DMS114 treated with DMSO at 0.1 percent for 48 hours (cell line): ENCODE measurements at regions not wholly inside any gene's neighbourhood (a gene's known extent, or its start where the extent isn't known, plus 50 kb on each side); places are given as distances from the start of the nearest gene placed in this dataset.

Experiments
- DNase-seq: peaks from one replicate; lab custom pipeline; 2025; ENCODE audit not compliant: unreplicated experiment; lab: John Stamatoyannopoulos, UW

- DNase-seq = no peak
These were observed 1226.1 kb upstream of the NRXN1 start for GRCh38 chr2:52258038-52258437.

- no peak for DNase-seq
These were observed 1221.6 kb upstream of the NRXN1 start for GRCh38 chr2:52253416-52253980.

DNA sequence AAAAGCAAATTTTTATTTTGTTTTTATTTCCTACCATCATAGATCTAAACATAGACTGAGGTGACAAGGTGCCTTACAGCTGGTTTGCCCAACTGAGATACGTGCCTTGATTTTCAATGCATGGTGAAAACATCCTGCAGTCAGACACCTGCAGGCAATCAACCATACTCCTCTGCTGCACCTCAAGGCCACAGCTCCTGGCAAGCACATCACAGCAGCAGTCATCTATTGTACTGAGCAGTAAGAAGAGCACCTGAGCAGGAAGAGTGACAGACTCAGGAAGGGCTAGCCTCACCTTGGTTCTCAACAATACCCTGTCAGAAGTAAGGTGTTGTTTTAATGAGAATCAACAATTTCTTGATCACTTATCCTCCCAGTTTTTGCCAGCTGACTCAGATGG is 1206.8 kb upstream of the NRXN1 start:
- DNase-seq = no peak

- no peak for DNase-seq
These were observed 1190.2 kb upstream of the NRXN1 start for GRCh38 chr2:52222128-52222527.

GRCh38 chr2:52220393-52220792 is 1188.5 kb upstream of the NRXN1 start:
- DNase-seq = no peak

DNA sequence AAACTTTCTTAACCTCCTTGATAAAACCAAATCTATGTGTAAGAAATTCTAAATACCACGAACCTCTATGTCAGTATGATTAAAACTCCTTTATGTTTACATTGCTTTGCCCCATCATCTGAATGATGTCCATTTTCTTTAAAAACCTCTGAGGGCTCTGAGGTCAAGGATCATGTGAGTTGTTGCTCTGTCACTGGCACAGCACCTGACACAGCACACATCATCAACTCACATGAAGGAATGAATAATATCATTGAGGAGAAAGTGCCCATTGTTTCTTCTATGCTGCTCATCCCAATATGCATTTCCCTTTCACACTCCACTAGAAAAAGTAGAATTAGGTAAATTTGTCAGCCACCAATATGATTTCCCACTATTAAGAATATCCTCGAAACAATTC is 1178.7 kb upstream of the NRXN1 start:
- DNase-seq = no peak

- no peak for DNase-seq
These were observed 1178.2 kb upstream of the NRXN1 start for GRCh38 chr2:52210161-52210560.

- DNase-seq = no peak
These were observed 1162.4 kb upstream of the NRXN1 start for GRCh38 chr2:52194342-52194741.

- no peak for DNase-seq
These were observed 1161.9 kb upstream of the NRXN1 start for GRCh38 chr2:52193804-52194203.

- DNase-seq = no peak
These were observed 1160.7 kb upstream of the NRXN1 start for GRCh38 chr2:52192656-52193055.

- DNase-seq = no peak
These were observed 1149.1 kb upstream of the NRXN1 start for GRCh38 chr2:52181080-52181479.

- no peak for DNase-seq
These were observed 1146.9 kb upstream of the NRXN1 start for GRCh38 chr2:52178845-52179244.

GRCh38 chr2:52145005-52145404 is 1113.1 kb upstream of the NRXN1 start:
- DNase-seq = no peak

- no peak for DNase-seq
These were observed 1112.7 kb upstream of the NRXN1 start for GRCh38 chr2:52144590-52144989.

- no peak for DNase-seq
These were observed 1109.1 kb upstream of the NRXN1 start for GRCh38 chr2:52141076-52141475.

DNA sequence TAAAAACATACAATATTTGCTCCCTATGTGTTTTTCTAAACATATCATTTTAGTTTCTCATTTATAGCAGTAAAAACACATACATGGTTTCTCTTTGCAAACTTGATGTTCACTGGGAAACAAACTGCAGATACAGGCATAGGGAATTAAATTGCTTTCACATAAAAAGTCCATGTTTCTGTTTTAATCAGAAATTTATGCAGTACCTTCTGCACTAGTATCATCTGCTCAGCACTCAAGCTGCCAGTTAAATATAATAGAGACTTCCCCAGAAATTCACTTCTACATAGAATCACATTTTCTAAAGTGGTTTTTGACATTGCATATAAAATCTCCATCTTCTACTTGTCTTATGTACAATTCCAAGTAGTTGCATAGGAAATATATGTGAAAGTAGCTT is 1107.3 kb upstream of the NRXN1 start:
- no peak for DNase-seq

DNA sequence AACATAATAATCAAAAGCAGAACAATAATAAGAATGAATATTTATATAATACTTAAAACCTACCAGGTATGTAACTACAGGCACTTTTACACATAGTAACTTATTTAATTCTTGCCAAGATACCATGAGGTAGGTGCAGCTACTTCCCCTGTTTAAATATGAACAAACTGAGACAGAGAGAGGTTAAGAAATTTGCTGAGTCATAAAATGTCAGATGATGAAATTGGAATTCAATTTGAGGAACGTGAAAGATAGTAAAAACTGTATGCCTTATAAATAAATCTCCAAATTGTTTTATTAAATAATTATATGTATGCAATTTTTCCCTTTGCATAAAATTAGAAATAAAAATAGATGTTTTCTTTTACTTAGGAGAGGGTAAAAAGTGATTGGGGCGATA is 1103.3 kb upstream of the NRXN1 start:
- no peak for DNase-seq

GRCh38 chr2:52128081-52128480 is 1096.1 kb upstream of the NRXN1 start:
- no peak for DNase-seq

- DNase-seq = no peak
These were observed 1095.6 kb upstream of the NRXN1 start for GRCh38 chr2:52127527-52127926.

- no peak for DNase-seq
These were observed 1085.4 kb upstream of the NRXN1 start for GRCh38 chr2:52117299-52117698.

DNA sequence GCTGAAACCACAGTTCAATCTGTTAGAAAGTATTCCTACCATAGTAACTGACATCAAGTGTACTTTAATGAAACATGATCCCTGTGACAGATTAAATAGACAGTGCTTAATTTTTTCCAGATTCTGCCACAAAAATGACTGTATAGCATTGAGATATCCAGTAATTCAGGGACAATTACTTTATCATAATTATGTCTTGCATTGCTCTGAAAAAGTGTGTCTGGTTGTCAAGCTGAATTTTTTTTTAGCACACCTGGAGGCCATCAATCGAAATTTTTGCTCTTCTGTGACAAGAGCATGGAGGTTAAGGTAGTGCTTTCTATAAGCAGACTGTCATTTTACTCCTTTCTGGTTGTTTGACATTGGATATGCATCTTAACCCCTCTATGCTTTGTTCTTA is 1083.8 kb upstream of the NRXN1 start:
- no peak for DNase-seq

- no peak for DNase-seq
These were observed 1081.4 kb upstream of the NRXN1 start for GRCh38 chr2:52113338-52113737.

DNA sequence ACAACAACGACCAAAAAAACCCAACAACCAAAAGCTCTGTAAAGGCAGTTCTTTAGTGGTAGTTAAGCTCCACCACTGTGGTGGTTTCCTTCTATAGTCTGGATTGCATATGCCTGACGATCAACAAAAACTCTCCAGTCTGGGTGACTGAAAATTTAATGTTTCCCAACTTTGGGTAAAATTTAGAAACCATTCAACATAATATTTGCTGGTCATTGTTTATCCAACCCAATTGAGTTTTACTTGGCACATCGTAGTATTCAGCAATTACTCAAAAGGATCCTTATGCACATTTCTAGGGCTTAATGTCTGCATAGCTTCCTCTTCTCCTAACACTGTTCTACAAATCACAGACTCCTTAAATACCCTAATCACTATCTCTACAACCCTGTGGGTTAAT is 1080.2 kb upstream of the NRXN1 start:
- DNase-seq = no peak

DNA sequence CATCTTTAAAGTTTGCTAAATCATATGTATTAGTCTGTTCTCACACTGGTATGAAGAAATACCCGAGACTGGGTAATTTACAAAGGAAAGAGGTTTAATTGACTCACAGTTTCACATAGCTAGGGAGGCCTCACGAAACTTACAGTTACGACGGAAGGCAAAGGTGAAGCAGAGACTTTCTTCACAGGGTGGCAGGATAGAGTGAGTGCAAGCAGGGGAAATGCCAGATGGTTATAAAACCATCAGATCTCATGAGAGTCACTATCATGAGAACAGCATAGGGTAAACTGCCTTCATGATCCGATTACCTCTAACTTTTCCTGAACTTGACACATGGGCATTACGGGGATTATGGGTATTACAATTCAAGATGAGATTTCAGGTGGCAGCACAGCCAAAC is 1075.2 kb upstream of the NRXN1 start:
- no peak for DNase-seq
